ENCODE measurements at regions not wholly inside any gene's neighbourhood (a gene's known extent, or its start where the extent isn't known, plus 50 kb on each side); places are given as distances from the start of the nearest gene placed in this dataset.

GRCh38 chr4:170652571-170652970 is 562.8 kb upstream of the AADAT start:
- Histone ChIP-seq H3K27ac (replicated peaks) (no peak overlapping the region), H3K27me3 (ENCODE audit: insufficient read depth, poor library complexity, severe bottlenecking) (no peaks in the 10 kb centered on the region), H3K4me3 (replicated peaks; ENCODE audit: insufficient read depth, low read length) (no peak overlapping the region)
- TF ChIP-seq POLR2AphosphoS5 (IDR thresholded peaks at IDR 0.05; ENCODE audit: low read depth) (no peak), GABPA (IDR thresholded peaks at IDR 0.05; ENCODE audit: low read depth) (no peak), SPI1 (IDR thresholded peaks at IDR 0.05; ENCODE audit: borderline replicate concordance, low read depth) (no peak), REST (IDR thresholded peaks at IDR 0.05; ENCODE audit: insufficient replicate concordance, low read depth) (no peak)
- TF ChIP-seq, protein P1, sequence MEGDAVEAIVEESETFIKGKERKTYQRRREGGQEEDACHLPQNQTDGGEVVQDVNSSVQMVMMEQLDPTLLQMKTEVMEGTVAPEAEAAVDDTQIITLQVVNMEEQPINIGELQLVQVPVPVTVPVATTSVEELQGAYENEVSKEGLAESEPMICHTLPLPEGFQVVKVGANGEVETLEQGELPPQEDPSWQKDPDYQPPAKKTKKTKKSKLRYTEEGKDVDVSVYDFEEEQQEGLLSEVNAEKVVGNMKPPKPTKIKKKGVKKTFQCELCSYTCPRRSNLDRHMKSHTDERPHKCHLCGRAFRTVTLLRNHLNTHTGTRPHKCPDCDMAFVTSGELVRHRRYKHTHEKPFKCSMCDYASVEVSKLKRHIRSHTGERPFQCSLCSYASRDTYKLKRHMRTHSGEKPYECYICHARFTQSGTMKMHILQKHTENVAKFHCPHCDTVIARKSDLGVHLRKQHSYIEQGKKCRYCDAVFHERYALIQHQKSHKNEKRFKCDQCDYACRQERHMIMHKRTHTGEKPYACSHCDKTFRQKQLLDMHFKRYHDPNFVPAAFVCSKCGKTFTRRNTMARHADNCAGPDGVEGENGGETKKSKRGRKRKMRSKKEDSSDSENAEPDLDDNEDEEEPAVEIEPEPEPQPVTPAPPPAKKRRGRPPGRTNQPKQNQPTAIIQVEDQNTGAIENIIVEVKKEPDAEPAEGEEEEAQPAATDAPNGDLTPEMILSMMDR (IDR thresholded peaks at IDR 0.05; ENCODE audit: insufficient read depth, low read length) = no peak
- DNase-seq (ENCODE audit: low read depth in 1 of 2, low spot score in 1 of 2) = no peak

DNA sequence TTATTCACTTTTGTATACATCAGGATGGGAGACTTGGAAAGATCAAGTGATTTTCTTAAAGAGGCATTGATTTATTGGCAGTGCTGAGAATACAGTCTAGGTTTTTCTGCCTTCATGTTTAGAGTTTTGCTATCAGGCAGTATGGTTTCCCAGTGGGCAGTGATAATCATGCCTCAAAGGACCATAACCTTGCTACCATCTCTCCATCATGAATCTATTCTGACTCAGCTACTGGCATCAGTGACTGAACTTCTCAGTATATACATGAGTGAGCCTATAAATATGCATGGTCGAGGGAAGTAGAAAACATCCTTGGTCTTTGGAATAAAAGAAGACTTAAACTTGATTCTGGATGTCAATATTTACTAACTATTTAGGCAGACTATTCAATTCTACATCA is 562.0 kb upstream of the AADAT start:
- TF ChIP-seq, protein P1 (IDR thresholded peaks at IDR 0.05; ENCODE audit: insufficient read depth, low read length) = no peak
- TF ChIP-seq SPI1 (IDR thresholded peaks at IDR 0.05; ENCODE audit: borderline replicate concordance, low read depth) = no peak
- no peak for TF ChIP-seq POLR2AphosphoS5 (IDR thresholded peaks at IDR 0.05; ENCODE audit: low read depth)
- TF ChIP-seq GABPA (IDR thresholded peaks at IDR 0.05; ENCODE audit: low read depth) = no peak
- no peak for TF ChIP-seq REST (IDR thresholded peaks at IDR 0.05; ENCODE audit: insufficient replicate concordance, low read depth)

DNA sequence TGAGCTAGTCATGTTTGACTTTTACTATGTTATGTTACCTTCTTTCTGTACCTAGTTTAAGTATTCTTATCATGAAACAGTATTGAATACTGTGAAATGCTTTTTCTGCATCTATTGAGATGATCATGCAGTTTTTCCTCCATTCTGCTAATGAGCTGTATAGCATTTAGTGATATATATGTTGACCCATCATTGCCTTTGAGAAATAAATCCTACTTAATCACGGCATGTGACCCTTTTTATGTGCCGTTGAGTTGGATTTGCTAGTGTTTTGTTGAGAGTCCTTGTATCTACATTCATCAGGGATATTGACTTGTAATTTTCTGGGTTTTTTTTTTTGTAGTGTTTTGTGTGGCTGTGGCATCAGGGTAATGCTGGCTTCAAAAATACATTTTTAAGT is 537.7 kb upstream of the AADAT start:
- no peaks in the 10 kb centered on the region for H3K27me3 ChIP-seq (ENCODE audit: insufficient read depth, poor library complexity, severe bottlenecking)
- DNase-seq (ENCODE audit: low read depth in 1 of 2, low spot score in 1 of 2) = no peak
- TF ChIP-seq SPI1 (IDR thresholded peaks at IDR 0.05; ENCODE audit: borderline replicate concordance, low read depth) = no peak
- H3K27ac ChIP-seq (replicated peaks) = no peak overlapping the region
- H3K4me3 ChIP-seq (replicated peaks; ENCODE audit: insufficient read depth, low read length) = no peak overlapping the region

More for the DNA sequence above, 562.0 kb upstream of the AADAT start:
- no peak for DNase-seq (ENCODE audit: low read depth in 1 of 2, low spot score in 1 of 2)
- H3K27ac ChIP-seq (replicated peaks) = no peak overlapping the region
- H3K27me3 ChIP-seq (ENCODE audit: insufficient read depth, poor library complexity, severe bottlenecking) = no peaks in the 10 kb centered on the region
- H3K4me3 ChIP-seq (replicated peaks; ENCODE audit: insufficient read depth, low read length) = no peak overlapping the region

- Histone ChIP-seq H3K27ac (replicated peaks) (no peak overlapping the region), H3K4me3 (replicated peaks; ENCODE audit: insufficient read depth, low read length) (no peak overlapping the region), H3K27me3 (ENCODE audit: insufficient read depth, poor library complexity, severe bottlenecking) (no peaks in the 10 kb centered on the region)
- TF ChIP-seq GABPA (IDR thresholded peaks at IDR 0.05; ENCODE audit: low read depth) = no peak
- TF ChIP-seq SPI1 (IDR thresholded peaks at IDR 0.05; ENCODE audit: borderline replicate concordance, low read depth) = no peak
- no peak for TF ChIP-seq POLR2AphosphoS5 (IDR thresholded peaks at IDR 0.05; ENCODE audit: low read depth)
- TF ChIP-seq, protein P1 (IDR thresholded peaks at IDR 0.05; ENCODE audit: insufficient read depth, low read length) = no peak
- TF ChIP-seq REST (IDR thresholded peaks at IDR 0.05; ENCODE audit: insufficient replicate concordance, low read depth) = no peak
- no peak for DNase-seq (ENCODE audit: low read depth in 1 of 2, low spot score in 1 of 2)
These were observed 534.1 kb upstream of the AADAT start for GRCh38 chr4:170623899-170624298.

Data from HL-60 (cell line).